Renal cortical epithelial cell (primary cell): ENCODE measurements at regions not wholly inside any gene's neighbourhood (a gene's known extent, or its start where the extent isn't known, plus 50 kb on each side); places are given as distances from the start of the nearest gene placed in this dataset.

ENCODE experiments used
- DNase-seq: peaks from one replicate; pipeline ENCODE4 v3.0.0-alpha.2; 2011; ENCODE audit warnings: low read depth

GRCh38 chr1:218139761-218140160 lies 145.3 kb upstream of the RRP15 start:
- DNase-seq: no peak

- DNase-seq: no peak
These were observed 128.5 kb upstream of the RRP15 start for GRCh38 chr1:218156595-218156994.

GRCh38 chr1:218163371-218163770 lies 121.7 kb upstream of the RRP15 start:
- DNase-seq: no peak

- peak; percentile 1 for DNase-seq
These were observed 120.8 kb upstream of the RRP15 start for GRCh38 chr1:218164111-218164929.

- DNase-seq: no peak
These were observed 120.0 kb upstream of the RRP15 start for GRCh38 chr1:218164930-218165700.

GRCh38 chr1:218165701-218166114 lies 119.4 kb upstream of the RRP15 start:
- no peak for DNase-seq

GRCh38 chr1:218166268-218166945 lies 118.7 kb upstream of the RRP15 start:
- no peak for DNase-seq

GRCh38 chr1:218171302-218171893 lies 113.7 kb upstream of the RRP15 start:
- DNase-seq: peak; percentile 52

GRCh38 chr1:218182455-218182854 lies 102.6 kb upstream of the RRP15 start:
- no peak for DNase-seq

- no peak for DNase-seq
These were observed 84.1 kb upstream of the RRP15 start for GRCh38 chr1:218200979-218201378.

- no peak for DNase-seq
These were observed 83.5 kb upstream of the RRP15 start for GRCh38 chr1:218201601-218202000.

GRCh38 chr1:218205721-218206120 lies 79.4 kb upstream of the RRP15 start:
- no peak for DNase-seq

- DNase-seq: no peak
These were observed 77.9 kb upstream of the RRP15 start for GRCh38 chr1:218207194-218207593.

- DNase-seq: no peak
These were observed 75.7 kb upstream of the RRP15 start for GRCh38 chr1:218209351-218209861.

- peak; percentile 12 for DNase-seq
These were observed 73.9 kb upstream of the RRP15 start for GRCh38 chr1:218211241-218211640.

- no peak for DNase-seq
These were observed 68.1 kb upstream of the RRP15 start for GRCh38 chr1:218217040-218217439.

- no peak for DNase-seq
These were observed 65.6 kb upstream of the RRP15 start for GRCh38 chr1:218219460-218219859.

- no peak for DNase-seq
These were observed 61.0 kb upstream of the RRP15 start for GRCh38 chr1:218224101-218224500.

GRCh38 chr1:218226005-218226404 lies 59.1 kb upstream of the RRP15 start:
- DNase-seq: no peak
